ENCODE measurements at regions not wholly inside any gene's neighbourhood (a gene's known extent, or its start where the extent isn't known, plus 50 kb on each side); places are given as distances from the start of the nearest gene placed in this dataset.

- TF ChIP-seq, protein P1, sequence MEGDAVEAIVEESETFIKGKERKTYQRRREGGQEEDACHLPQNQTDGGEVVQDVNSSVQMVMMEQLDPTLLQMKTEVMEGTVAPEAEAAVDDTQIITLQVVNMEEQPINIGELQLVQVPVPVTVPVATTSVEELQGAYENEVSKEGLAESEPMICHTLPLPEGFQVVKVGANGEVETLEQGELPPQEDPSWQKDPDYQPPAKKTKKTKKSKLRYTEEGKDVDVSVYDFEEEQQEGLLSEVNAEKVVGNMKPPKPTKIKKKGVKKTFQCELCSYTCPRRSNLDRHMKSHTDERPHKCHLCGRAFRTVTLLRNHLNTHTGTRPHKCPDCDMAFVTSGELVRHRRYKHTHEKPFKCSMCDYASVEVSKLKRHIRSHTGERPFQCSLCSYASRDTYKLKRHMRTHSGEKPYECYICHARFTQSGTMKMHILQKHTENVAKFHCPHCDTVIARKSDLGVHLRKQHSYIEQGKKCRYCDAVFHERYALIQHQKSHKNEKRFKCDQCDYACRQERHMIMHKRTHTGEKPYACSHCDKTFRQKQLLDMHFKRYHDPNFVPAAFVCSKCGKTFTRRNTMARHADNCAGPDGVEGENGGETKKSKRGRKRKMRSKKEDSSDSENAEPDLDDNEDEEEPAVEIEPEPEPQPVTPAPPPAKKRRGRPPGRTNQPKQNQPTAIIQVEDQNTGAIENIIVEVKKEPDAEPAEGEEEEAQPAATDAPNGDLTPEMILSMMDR (conservative IDR thresholded peaks at IDR 0.05) = no peak
- no peak for TF ChIP-seq EZH2 (IDR thresholded peaks at IDR 0.05; ENCODE audit: low read depth)
These were observed 1187.3 kb upstream of the CNTN5 start for GRCh38 chr11:97833412-97833811.

Data from PC-9 (cell line).